NOMO-1 treated with dmso at 0.1 percent for 144 hours (cell line): ENCODE measurements at regions not wholly inside any gene's neighbourhood (a gene's known extent, or its start where the extent isn't known, plus 50 kb on each side); places are given as distances from the start of the nearest gene placed in this dataset.

ENCODE experiments used
- DNase-seq: peaks from one replicate; lab custom pipeline; 2025; ENCODE audit not compliant: unreplicated experiment; lab: John Stamatoyannopoulos, UW

GRCh38 chr10:61319386-61320256 is 133.6 kb downstream of the TMEM26 start:
- DNase-seq = no peak

GRCh38 chr10:61318429-61318828 is 134.8 kb downstream of the TMEM26 start:
- no peak for DNase-seq

- no peak for DNase-seq
Observed at GRCh38 chr10:61317706-61318105, 135.5 kb downstream of the TMEM26 start.

DNA sequence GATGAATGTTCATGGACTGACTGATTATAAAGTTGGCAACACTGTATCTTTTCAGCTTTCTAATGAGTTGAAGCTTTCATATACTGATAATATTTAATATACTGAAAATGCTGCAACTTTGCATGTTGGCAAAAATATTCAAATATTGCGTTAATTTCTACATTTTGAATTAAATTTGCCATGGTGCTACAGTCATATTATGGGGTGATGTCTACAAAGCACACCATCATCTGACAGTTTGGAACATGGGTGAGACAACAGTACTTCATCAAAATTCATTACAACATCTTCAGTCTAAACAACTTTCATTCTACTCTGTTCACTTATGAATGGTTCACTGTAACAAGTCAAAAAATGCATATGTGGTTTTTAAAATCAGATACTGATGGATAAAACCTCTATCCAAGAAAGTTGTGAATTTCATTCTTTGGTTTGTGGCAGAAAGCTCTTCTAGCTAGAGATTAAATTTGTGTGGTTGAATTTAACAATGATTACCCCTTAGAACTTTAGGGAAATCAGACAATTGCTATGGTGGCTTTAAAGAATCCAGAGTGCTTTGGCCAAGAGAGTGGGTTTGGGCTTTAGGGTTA is 136.4 kb downstream of the TMEM26 start:
- no peak for DNase-seq

GRCh38 chr10:61314273-61314672 is 138.9 kb downstream of the TMEM26 start:
- DNase-seq = no peak

GRCh38 chr10:61313460-61313859 is 139.7 kb downstream of the TMEM26 start:
- no peak for DNase-seq

DNA sequence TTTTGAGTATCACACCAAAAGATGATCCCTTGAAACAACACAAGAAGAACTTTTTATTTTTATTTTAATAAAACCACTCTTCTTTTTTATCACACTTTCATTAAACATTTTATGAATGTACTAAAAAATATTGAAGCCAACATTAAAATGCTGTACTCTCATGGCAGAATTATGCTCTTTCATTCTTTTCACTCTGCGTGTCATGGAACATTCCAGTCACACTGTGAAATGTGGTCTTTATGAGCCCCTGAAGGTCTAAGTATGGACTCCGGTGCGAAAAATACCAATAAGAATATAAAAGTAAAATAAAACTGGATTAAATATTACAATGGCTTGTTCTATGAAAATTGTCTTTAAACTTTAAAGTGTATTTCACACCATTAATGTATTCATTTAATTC is 148.4 kb downstream of the TMEM26 start:
- no peak for DNase-seq

GRCh38 chr10:61302124-61302523 is 151.1 kb downstream of the TMEM26 start:
- no peak for DNase-seq

GRCh38 chr10:61301575-61301974 is 151.6 kb downstream of the TMEM26 start:
- no peak for DNase-seq

GRCh38 chr10:61299841-61300240 is 153.3 kb downstream of the TMEM26 start:
- no peak for DNase-seq

DNA sequence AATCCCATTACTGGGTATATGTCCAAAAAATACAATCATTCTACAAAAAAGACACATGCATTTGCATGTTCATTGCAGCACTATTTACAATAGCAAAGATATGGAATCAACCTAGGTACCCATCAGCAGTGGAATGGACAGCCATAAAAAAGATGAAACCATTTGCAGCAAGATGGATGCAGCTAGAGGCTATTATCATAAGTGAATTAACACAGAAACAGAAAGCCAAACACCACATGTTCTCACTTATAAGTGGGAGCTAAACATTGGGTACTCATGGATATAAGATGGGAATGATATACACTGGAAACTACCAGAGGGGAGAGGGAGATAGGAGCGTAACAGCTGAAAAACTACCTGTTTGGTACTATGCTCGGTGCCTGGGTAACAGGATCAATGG is 154.0 kb downstream of the TMEM26 start:
- DNase-seq = no peak

DNA sequence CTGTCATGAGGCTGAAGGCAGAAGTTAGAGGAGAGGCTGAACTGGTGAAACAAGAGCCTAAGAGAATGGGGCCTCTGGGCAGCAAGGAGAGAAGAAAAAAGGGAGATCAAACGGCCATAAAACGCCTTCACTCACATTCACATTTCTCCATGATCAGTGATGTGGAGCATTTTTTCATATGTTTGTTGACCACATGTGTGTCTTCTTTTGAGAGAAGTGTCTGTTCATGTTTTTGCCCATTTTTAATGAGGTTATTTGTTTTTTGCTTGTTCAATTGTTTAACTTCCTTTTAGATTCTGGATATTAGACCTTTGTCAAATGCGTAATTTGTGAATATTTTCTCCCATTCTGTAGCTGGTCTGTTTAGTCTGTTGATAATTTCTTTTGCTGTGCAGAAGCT is 155.0 kb downstream of the TMEM26 start:
- no peak for DNase-seq

DNA sequence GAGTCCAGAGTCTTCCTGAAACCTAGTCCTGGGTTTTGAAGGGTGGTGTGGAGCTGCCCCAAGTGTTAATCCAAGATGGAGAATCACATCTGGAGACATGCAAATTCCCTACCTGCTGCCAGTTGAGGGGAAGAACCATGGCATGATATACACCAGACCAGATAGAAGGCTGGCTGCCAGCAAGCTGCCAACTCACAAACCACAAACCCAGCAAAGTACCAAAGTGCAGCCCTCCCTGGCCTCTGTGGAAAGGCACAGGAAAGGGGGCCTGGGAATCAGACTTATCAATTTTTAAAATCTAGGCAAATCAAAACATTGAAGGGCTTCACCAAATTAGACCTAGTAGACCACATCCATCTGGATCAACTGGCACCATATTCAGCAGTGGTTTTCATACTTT is 157.0 kb downstream of the TMEM26 start:
- no peak for DNase-seq

- no peak for DNase-seq
Observed at GRCh38 chr10:61294131-61294530, 159.1 kb downstream of the TMEM26 start.

GRCh38 chr10:61289813-61290212 is 163.4 kb downstream of the TMEM26 start:
- no peak for DNase-seq

- DNase-seq = no peak
Observed at GRCh38 chr10:61286686-61287085, 166.5 kb downstream of the TMEM26 start.

GRCh38 chr10:61285749-61286148 is 167.4 kb downstream of the TMEM26 start:
- DNase-seq = no peak

- DNase-seq = no peak
Observed at GRCh38 chr10:61284222-61284890, 168.8 kb downstream of the TMEM26 start.

GRCh38 chr10:61283481-61284221 is 169.5 kb downstream of the TMEM26 start:
- DNase-seq = no peak

DNA sequence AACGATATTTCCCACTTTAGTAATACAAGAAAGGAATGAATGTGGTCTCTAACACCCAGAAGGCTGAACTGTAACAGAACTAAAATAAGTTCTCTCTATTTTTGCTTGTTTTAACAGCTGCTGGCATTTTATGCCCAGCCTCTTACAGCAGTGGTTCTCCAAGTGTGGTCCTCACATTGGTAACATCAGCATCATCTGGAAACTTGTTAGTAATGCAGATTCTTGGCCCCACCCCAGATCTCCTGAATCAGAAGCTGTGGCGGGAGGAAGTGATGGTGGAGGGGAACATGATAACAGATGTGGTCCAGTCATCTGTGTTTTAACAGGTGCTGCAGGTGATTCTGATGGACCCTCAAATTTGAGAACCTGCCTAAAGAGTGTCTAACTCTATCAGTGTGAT is 170.1 kb downstream of the TMEM26 start:
- DNase-seq = no peak

- DNase-seq = no peak
Observed at GRCh38 chr10:61280303-61280702, 172.9 kb downstream of the TMEM26 start.
